ENCODE measurements at regions not wholly inside any gene's neighbourhood (a gene's known extent, or its start where the extent isn't known, plus 50 kb on each side); places are given as distances from the start of the nearest gene placed in this dataset.
"Not testable (repeated sequence)": the region's sequence is repeated elsewhere in the genome, so short reads cannot be mapped to it uniquely, and the experiment has no call there.

GRCh38 chr17:70288540-70289290, 119.4 kb downstream of the KCNJ2 start:
- DNase-seq: no peak

GRCh38 chr17:70290770-70291169, 121.4 kb downstream of the KCNJ2 start:
- DNase-seq: no peak

DNA sequence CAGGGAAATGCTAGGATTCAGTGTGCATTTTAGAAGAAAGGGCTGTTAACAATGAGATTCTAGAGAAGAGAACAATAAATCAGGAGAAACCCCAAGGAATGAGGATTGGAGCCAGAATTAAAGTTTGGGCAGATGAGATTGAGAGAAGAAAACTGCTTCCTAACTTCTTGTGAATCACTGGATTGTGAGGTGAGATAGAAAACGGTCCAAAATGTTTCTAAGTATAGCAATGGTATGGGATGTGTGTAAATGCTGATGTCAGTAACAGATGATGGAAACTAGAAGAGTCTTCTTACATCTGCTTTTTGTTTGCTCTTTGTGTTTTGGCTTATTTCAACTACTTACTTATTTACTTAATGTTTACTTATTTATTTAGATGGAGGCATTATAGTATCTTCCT, 123.0 kb downstream of the KCNJ2 start:
- DNase-seq: no peak

DNA sequence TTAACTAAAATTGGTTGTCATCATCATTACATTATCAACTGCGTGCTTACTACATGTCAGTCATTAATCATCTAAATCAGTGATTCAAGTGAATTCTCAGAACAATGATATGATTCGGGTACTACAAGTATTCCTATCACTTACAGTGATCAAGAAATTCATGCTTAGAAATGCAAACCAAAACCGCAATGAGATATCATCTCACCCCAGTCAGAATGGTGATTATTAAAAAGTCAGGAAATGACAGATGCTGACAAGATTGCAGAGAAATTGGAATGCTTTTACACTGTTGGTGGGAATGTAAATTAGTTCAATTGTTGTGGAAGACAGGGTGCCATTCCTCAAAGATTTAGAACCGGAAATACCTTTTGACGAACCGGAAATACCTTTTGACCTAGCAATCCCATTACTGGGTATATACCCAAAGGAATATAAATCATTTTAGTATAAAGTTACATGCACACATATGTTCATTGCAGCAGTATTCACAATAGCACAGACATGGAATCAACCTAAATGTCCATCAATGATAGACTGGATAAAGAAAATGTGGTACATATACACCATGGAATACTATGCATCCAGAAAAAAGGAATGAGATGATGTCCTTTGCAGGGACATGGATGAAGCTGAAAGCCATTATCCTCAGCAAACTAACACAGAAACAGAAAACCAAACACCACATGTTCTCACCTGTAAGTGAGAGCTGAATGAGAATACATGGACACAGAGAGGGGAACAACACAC, 124.4 kb downstream of the KCNJ2 start:
- not testable (repeated sequence) for DNase-seq

DNA sequence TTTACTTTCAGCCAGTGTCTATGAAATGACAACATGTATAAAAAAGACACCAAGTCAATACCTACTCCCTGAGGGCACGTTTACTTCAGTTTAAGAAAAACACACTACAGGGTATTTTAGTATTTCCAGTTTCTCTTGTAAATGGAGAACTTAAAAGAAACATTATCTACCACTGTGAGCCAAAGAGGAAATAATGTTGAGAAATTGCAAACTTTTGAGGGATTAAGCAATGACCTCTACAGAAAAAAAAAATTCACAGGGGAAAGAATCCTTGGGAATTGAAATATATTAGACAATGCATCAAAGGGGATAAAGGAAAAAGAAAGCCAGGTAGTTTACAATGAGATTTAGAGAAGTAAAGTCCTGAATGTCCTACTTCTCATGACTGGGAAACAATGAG, 126.0 kb downstream of the KCNJ2 start:
- DNase-seq: no peak

- no peak for DNase-seq
Measured at GRCh38 chr17:70295731-70296130, 126.4 kb downstream of the KCNJ2 start.

- no peak for DNase-seq
Measured at GRCh38 chr17:70296456-70296855, 127.1 kb downstream of the KCNJ2 start.

DNA sequence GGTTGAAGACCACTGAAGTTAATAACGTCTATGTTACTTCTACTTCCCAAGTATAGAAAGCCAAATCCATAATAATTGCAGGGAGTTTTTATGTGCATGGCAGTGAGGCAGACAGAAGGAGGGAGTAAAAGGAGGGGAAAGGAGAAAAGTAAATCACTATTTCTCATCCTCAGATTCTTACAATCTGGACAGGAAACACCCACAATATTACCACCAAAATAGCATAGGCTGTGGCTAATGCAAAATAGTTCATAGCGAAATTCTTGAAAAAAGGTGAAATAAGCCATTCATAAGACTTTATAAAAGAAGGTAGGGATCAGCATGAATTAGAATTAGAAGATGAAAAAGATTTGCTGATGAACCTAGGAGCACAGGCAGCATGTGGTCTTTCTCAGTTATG, 128.1 kb downstream of the KCNJ2 start:
- no peak for DNase-seq

DNA sequence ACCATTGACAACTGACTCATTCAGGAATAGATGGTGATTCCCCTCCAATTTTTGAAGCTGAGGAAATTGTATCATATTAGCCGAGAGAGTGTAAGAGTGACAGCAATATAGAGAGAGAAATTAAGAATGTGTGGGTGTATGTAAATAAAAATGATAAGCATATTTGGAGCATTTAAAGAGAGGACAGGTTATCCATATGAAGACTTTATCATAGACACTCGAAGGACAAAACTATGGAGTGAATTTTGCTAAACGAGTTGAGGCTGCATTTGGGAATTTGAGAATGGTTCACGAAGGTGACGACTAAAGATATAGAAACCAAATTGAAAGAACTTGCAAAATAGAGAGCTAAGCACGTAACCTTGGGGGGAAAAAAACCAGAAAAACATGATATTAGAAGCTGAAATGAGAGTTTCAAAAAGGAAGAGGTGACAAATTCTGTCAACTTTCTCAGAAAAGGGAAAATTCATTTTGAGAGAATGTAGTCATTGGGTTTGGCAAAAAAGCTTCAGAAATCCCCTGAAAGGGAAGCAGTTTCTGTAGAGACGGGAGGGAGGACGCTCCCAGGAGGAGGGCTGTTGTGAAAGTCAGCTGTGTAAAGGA, 129.7 kb downstream of the KCNJ2 start:
- DNase-seq: no peak

- DNase-seq: no peak
Measured at GRCh38 chr17:70307430-70308225, 138.3 kb downstream of the KCNJ2 start.

- no peak for DNase-seq
Measured at GRCh38 chr17:70308618-70309017, 139.3 kb downstream of the KCNJ2 start.

DNA sequence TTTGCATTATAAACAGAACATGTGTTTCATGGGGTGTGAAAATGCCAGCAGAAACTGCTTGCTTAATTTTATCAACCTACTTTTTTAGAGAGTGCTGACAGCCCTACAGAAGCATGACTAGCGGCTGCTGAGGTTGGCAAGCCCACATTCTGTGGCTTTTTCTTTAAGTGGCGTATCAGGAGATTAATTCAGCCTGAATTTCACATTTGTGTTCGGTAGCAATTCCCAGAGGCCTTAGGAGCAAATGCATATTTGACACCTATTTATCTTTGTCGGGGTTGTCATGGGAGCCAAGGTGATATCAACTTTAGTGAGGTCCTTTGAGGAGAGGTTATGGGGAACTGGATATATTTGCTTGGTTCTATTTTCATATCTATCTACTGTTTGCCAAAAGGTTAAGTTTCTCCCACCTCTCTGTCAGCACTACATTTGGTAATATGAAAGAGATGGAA, 140.9 kb downstream of the KCNJ2 start:
- DNase-seq: no peak

DNA sequence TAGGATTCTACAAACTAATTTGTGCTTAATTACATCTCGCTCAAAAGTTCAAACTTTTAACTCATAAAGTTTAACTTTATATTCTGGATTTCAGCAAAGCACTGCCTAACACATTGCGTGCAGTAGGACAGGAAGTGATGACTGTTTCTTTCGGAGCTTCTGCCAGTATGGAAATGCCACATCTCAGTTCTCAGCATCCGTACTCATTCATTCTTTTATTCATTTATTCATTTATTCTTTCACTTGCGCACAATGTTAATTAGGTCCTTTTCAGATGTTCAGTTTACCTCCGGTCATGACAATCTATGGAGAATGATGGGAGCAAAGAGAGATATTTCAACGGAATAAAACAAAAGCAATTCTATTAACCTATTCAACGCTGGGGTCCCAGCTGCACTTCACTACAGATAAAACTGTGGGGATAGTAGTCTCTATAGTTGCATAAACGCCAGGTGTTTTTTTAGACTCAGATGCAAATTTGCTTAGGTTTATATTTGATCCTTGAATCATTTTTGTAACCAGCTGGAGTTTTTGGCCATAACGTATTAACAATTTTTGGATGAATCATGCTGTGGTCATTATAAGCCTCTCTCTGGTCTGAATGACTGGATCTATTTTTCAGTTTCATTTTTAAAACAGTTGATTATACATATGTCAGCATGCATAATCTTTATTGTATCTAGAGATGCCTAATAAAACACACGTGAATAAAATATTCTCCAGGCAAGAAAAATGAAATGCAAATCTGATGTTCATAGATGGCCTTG, 143.9 kb downstream of the KCNJ2 start:
- no peak for DNase-seq

DNA sequence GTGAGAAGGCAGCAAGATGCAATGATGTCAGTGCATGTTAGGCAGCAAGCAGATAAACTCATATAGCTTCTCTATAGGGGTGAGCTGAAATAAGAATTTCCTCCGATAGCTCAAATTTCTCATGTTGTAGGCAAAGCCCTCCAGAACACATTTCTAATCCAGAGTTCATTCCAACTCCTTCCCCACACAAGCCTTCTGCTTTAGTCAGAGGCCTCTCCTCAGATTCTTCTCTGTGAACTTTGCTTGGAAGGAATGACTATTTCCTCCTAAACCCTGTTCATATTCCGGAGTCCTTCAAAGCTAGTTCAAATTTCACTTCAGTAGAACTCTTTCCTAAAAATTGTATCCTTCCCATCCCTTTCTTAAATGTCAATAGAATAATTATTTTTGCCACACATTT, 144.8 kb downstream of the KCNJ2 start:
- no peak for DNase-seq

- no peak for DNase-seq
Measured at GRCh38 chr17:70314506-70314905, 145.2 kb downstream of the KCNJ2 start.

- no peak for DNase-seq
Measured at GRCh38 chr17:70317421-70317820, 148.1 kb downstream of the KCNJ2 start.

GRCh38 chr17:70318051-70318450, 148.7 kb downstream of the KCNJ2 start:
- DNase-seq: no peak

DNA sequence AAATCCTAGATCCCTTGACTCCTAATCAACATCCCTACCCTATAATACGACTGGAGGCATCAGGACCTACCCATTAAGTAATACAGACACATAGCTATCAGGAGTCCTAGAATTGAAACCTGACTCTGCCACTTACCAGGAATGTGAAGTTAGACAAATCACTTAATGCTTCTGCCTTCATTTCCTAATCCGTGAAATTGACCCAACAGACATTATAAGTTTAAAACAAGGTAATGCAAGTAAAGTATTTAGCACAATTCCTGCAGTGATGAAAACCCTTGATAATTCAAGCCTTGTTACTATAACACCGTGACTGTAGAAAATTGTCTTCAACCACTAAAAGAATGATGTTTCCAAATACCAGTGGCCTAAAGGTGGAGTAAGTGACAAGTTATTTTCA, 150.2 kb downstream of the KCNJ2 start:
- DNase-seq: no peak

- DNase-seq: no peak
Measured at GRCh38 chr17:70320673-70321345, 151.5 kb downstream of the KCNJ2 start.

DNA sequence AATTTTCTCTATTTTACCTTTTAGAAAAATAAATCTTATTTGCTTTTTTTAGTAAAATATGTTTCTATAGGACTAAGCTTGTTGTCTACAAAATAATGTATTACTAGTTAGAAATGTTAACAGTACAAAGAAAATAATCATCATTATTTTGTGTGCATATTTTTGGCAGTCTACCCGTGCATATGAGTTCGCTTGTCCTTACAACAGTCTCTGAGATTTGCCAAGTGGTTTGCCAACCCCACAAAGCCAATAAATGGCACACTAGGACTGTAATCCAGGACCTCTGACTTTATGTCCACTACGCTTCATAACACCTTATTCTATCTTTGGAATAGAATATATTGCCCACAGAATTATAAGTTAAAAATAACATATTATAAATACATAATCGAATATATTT, 152.0 kb downstream of the KCNJ2 start:
- no peak for DNase-seq

- no peak for DNase-seq
Measured at GRCh38 chr17:70323269-70323668, 153.9 kb downstream of the KCNJ2 start.

GRCh38 chr17:70324031-70324430, 154.7 kb downstream of the KCNJ2 start:
- DNase-seq: no peak

Data from NCI-H526 treated with DMSO at 0.1 percent for 48 hours (cell line).